HG03378 (cell line): ENCODE measurements at regions not wholly inside any gene's neighbourhood (a gene's known extent, or its start where the extent isn't known, plus 50 kb on each side); places are given as distances from the start of the nearest gene placed in this dataset.
"Not testable (repeated sequence)": the region's sequence is repeated elsewhere in the genome, so short reads cannot be mapped to it uniquely, and the experiment has no call there.

ENCODE experiments used
- ATAC-seq: cut with Tn5 transposase; IDR thresholded peaks from one replicate; pipeline ENCODE4 v1.9.1; 2021; ENCODE audit warnings: mild to moderate bottlenecking, moderate library complexity; ENCODE audit not compliant: unreplicated experiment

- ATAC-seq = no peak
These were observed 303.9 kb downstream of the PDCD6IP start for GRCh38 chr3:34102288-34102687.

- ATAC-seq = no peak
These were observed 307.9 kb downstream of the PDCD6IP start for GRCh38 chr3:34106379-34106778.

- ATAC-seq = peak; percentile 24
These were observed 308.4 kb downstream of the PDCD6IP start for GRCh38 chr3:34106879-34107278.

- peak; percentile 68 for ATAC-seq
These were observed 309.2 kb downstream of the PDCD6IP start for GRCh38 chr3:34107669-34108068.

DNA sequence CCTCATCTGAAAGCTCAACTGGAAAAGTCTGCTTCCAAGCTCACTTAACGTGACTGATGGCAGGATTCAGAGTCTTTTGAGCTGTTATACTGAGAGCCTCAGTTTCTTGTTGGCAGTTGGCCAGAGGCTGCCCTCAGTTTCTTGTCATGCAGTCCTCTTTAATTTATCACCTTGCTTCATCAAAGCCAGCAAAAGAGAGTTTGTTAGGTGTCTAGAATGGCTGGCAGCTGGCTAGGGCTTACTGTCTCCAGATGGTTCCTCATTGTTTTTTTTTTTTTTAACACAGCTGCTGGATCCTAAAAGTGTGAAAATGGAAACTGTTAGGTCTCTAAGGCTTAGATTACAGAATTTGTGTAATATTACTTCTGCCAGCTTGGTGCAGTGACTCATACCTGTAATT lies 310.6 kb downstream of the PDCD6IP start:
- ATAC-seq = no peak

- ATAC-seq = peak; percentile 49
These were observed 311.4 kb downstream of the PDCD6IP start for GRCh38 chr3:34109846-34110245.

DNA sequence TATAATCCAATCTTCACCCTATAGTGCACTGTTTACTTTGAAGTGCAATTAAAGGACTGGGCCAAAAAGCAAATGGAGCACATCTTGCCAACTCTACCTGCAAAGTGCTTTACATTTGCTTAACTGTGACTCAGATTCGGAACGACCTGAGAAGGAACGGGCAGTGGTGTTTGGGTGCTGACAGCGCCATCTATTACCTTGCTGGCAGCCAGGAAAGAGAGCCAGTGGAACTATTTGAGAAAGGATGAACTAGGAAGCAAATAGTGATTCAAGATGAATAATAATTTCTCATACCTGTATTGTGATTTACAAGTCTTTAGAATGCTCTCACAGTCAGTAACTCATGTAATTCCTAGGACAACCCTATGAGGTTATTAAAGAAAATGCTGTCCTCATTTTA lies 312.9 kb downstream of the PDCD6IP start:
- no peak for ATAC-seq

DNA sequence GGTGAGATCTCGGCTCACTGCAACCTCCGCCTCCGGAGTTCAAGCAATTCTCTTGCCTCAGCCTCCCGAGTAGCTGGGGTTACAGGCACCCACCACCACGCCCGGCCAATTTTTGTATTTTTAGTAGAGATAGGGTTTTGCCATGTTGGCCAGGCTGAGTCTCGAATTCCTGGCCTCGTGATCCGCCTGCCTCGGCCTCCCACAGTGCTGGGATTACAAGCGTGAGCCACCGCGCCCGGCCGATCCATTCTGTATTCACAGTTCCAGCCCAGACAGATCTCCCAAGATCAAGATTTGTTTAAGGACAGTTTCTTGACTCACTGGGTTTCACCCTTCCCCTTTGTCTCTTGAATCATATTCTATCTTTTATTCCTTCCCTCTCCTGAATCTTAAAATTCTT lies 313.8 kb downstream of the PDCD6IP start:
- not testable (repeated sequence) for ATAC-seq

GRCh38 chr3:34131091-34131490 lies 332.7 kb downstream of the PDCD6IP start:
- ATAC-seq = no peak

GRCh38 chr3:34132069-34132692 lies 333.8 kb downstream of the PDCD6IP start:
- ATAC-seq = no peak

DNA sequence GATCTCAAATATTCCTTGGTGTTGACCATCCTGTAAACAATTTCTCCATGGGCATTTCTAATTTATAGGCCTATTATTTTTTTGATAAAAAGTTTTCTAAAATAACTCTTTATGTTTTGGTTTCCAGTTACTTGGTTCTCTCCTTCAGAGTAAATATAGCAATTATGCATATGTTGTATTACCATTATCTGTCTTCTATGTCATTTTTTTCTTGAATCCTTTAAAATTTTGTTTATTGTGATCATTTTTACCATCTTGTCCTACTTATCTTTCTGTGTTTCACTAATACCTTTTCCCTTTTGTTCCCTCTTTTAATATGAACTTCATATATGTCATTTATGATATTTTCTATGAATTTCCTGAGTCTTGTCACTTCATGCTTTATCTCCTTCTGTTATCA lies 341.1 kb downstream of the PDCD6IP start:
- ATAC-seq = no peak

- no peak for ATAC-seq
These were observed 342.2 kb downstream of the PDCD6IP start for GRCh38 chr3:34140616-34141015.

- no peak for ATAC-seq
These were observed 343.5 kb downstream of the PDCD6IP start for GRCh38 chr3:34141841-34142337.

DNA sequence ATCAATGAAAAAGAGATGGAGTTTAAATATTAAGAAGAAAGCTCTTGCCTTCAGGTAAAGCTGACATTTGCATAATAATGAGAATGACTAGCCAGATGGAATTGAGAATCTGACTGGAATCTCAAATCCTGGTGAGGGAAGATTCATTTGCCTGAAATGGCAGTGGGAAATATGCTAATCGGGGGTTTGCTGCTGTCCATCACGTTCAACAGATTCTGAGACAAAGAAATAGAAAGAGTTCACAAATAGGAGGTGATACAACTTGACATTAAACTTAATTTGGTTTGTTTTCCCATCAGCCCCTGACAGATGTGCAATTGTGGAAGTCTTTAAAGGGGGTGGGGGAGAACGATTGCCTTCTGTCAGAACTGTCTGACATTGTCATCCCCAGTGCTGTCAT lies 347.4 kb downstream of the PDCD6IP start:
- ATAC-seq = no peak

DNA sequence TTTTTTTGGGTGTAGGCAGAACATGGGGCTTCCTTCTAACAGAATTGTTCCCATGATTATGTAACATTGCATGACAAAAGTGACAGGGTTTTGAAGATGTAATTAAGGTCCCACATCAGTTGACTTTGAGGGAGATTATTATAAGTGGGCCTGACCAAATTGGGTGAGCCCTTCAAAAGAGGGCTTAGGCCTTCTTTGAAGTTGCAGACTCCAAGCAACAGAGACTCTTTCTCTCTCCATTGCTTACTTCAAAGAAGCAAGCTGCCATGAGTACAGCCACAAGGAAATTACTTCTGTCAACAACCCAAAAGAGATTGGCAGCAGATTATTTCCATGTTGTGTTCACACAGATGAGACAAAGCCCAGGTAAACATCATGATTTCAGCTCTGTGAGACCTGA lies 348.2 kb downstream of the PDCD6IP start:
- ATAC-seq = no peak

- ATAC-seq = peak; percentile 56
These were observed 352.6 kb downstream of the PDCD6IP start for GRCh38 chr3:34150992-34151391.

DNA sequence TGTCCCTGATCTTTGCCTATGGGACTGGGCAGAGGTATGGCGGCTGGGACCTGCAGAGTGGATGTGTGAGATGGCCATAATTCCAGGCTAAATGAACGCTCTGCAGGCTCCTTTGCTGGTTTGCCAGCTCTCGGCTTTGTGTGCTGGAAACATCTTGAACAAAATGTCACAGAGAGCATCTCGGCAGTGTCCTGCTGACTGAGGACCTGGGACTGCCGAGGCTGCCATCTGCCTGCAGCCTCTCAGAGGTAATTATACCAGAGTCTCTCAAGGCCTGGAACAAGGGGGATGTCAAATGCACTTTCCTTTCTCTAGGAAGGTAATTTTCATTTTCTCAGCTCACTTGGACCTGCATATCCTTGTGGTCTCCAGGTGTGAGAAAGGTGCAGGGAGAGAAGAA lies 354.2 kb downstream of the PDCD6IP start:
- ATAC-seq = no peak

DNA sequence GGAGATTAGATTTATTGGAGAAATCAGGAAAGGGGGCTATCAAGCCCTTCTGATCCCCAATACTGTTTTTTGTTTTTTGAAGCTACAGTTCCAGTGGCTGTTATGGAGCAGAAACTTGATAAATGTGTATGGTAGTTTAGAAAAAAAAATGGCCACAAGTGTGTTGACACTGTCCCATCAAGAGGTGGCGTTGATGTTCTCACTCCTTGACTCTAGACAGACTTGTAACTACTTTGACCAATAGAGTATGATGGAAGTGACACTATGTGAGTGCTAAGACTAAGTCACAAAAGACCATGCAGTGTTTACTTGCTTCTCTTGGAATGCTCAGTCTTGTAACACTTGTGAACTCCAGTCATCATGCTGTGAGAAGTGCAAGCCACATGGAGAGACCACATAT lies 356.7 kb downstream of the PDCD6IP start:
- no peak for ATAC-seq

DNA sequence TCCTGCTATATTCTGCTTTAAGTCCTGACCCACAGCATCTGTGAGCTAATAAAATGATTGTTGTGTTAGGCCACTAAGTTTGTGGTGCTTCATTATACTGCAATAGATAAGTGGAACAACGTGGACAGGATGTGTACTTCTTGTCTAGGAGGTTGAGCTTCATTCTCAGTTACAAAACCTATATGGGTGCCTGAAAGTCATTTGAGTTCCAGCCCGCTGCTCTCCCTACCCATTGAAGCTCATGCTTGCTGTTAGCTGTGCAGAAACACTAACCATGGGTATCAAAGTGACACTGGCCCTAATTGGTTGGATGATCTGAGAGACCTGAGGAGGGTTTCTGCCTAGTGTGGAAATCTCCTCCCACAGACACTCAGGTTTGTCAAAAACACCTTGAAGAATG lies 357.2 kb downstream of the PDCD6IP start:
- peak; percentile 58 for ATAC-seq

GRCh38 chr3:34157491-34157890 lies 359.1 kb downstream of the PDCD6IP start:
- no peak for ATAC-seq

GRCh38 chr3:34159613-34160420 lies 361.4 kb downstream of the PDCD6IP start:
- no peak for ATAC-seq

GRCh38 chr3:34169636-34170035 lies 371.2 kb downstream of the PDCD6IP start:
- not testable (repeated sequence) for ATAC-seq
